ENCODE measurements at regions not wholly inside any gene's neighbourhood (a gene's known extent, or its start where the extent isn't known, plus 50 kb on each side); places are given as distances from the start of the nearest gene placed in this dataset.

DNA sequence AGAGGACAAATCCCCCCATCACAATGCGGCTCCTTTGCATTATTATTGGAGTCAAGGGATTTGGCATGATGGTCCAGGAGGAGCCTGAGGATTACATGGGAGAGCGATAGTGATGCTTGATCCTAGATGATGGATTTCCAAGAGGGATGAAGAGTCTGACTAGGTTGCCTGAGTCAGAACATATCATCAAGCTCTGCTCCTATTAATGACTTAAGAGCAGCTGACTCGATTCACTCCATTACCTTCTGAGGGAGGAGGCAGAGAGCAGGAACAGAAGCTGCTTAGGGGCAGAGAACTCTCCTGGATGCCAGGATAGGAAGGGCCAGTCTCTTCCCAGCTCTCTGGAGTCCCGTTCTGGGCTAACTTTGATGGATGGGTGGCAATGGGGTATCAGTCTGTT, 54.0 kb upstream of the CISTR start:
- TF ChIP-seq, protein P1, sequence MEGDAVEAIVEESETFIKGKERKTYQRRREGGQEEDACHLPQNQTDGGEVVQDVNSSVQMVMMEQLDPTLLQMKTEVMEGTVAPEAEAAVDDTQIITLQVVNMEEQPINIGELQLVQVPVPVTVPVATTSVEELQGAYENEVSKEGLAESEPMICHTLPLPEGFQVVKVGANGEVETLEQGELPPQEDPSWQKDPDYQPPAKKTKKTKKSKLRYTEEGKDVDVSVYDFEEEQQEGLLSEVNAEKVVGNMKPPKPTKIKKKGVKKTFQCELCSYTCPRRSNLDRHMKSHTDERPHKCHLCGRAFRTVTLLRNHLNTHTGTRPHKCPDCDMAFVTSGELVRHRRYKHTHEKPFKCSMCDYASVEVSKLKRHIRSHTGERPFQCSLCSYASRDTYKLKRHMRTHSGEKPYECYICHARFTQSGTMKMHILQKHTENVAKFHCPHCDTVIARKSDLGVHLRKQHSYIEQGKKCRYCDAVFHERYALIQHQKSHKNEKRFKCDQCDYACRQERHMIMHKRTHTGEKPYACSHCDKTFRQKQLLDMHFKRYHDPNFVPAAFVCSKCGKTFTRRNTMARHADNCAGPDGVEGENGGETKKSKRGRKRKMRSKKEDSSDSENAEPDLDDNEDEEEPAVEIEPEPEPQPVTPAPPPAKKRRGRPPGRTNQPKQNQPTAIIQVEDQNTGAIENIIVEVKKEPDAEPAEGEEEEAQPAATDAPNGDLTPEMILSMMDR (IDR thresholded peaks at IDR 0.05): no peak
- no peak for TF ChIP-seq EZH2phosphoT487 (IDR thresholded peaks at IDR 0.05)

Measured in neural progenitor cell (in vitro differentiated cells).